ENCODE measurements at regions not wholly inside any gene's neighbourhood (a gene's known extent, or its start where the extent isn't known, plus 50 kb on each side); places are given as distances from the start of the nearest gene placed in this dataset.

- TF ChIP-seq CTCF (IDR thresholded peaks at IDR 0.05; ENCODE audit: insufficient read depth, low read depth, low read length): no peak
- TF ChIP-seq EZH2 (IDR thresholded peaks at IDR 0.05; ENCODE audit: insufficient read depth, low read length): no peak
These were observed 233.4 kb downstream of the SOX11 start for GRCh38 chr2:5925604-5926003.
